HG03521 (cell line): ENCODE measurements at regions not wholly inside any gene's neighbourhood (a gene's known extent, or its start where the extent isn't known, plus 50 kb on each side); places are given as distances from the start of the nearest gene placed in this dataset.
"Not testable (repeated sequence)": the region's sequence is repeated elsewhere in the genome, so short reads cannot be mapped to it uniquely, and the experiment has no call there.

Source experiments
- ATAC-seq: cut with Tn5 transposase; IDR thresholded peaks from one replicate; pipeline ENCODE4 v1.9.1; 2021; ENCODE audit warnings: mild to moderate bottlenecking, moderate library complexity; ENCODE audit not compliant: unreplicated experiment

- ATAC-seq = not testable (repeated sequence)
These were observed 137.3 kb downstream of the MED10 start for GRCh38 chr5:6241056-6241455.

- ATAC-seq = no peak
These were observed 141.4 kb downstream of the MED10 start for GRCh38 chr5:6236858-6237481.

- no peak for ATAC-seq
These were observed 142.1 kb downstream of the MED10 start for GRCh38 chr5:6236170-6236793.

GRCh38 chr5:6235726-6236125 is 142.6 kb downstream of the MED10 start:
- no peak for ATAC-seq

GRCh38 chr5:6228257-6229250 is 149.8 kb downstream of the MED10 start:
- ATAC-seq = no peak

- no peak for ATAC-seq
These were observed 153.2 kb downstream of the MED10 start for GRCh38 chr5:6225121-6225607.

- ATAC-seq = no peak
These were observed 153.9 kb downstream of the MED10 start for GRCh38 chr5:6224406-6224805.

GRCh38 chr5:6222899-6223298 is 155.4 kb downstream of the MED10 start:
- no peak for ATAC-seq

GRCh38 chr5:6222121-6222520 is 156.2 kb downstream of the MED10 start:
- ATAC-seq = no peak

- no peak for ATAC-seq
These were observed 157.2 kb downstream of the MED10 start for GRCh38 chr5:6221141-6221626.

GRCh38 chr5:6220346-6221088 is 157.8 kb downstream of the MED10 start:
- ATAC-seq = no peak

- ATAC-seq = no peak
These were observed 159.8 kb downstream of the MED10 start for GRCh38 chr5:6218517-6218916.

GRCh38 chr5:6218116-6218515 is 160.2 kb downstream of the MED10 start:
- ATAC-seq = no peak

- no peak for ATAC-seq
These were observed 161.8 kb downstream of the MED10 start for GRCh38 chr5:6216471-6217075.

- no peak for ATAC-seq
These were observed 162.5 kb downstream of the MED10 start for GRCh38 chr5:6215891-6216290.

GRCh38 chr5:6212244-6212643 is 166.1 kb downstream of the MED10 start:
- ATAC-seq = no peak

- no peak for ATAC-seq
These were observed 171.8 kb downstream of the MED10 start for GRCh38 chr5:6206501-6206900.

- ATAC-seq = no peak
These were observed 175.4 kb downstream of the MED10 start for GRCh38 chr5:6202968-6203365.

- ATAC-seq = no peak
These were observed 176.0 kb downstream of the MED10 start for GRCh38 chr5:6202149-6202967.
